Transverse colon (tissue), 4 donors: ENCODE measurements at regions not wholly inside any gene's neighbourhood (a gene's known extent, or its start where the extent isn't known, plus 50 kb on each side); places are given as distances from the start of the nearest gene placed in this dataset.
"Not testable (repeated sequence)": the region's sequence is repeated elsewhere in the genome, so short reads cannot be mapped to it uniquely, and the experiment has no call there.

Source experiments
- DNase-seq: peaks from one replicate; pipeline ENCODE4 v3.0.0-alpha.2; 2019
- H3K27ac ChIP-seq, 4 donors: fragments of 200-600 bp; sonication (generic); 2 replicates each; pipeline ENCODE4 v1.5.1; 2016 to 2018; ENCODE audit warnings: inconsistent platforms in 4 of 4
- H3K27me3 ChIP-seq: fragments of 200-600 bp; sonication (generic); 2 replicates; pipeline ENCODE4 v1.5.1; 2017; ENCODE audit warnings: inconsistent platforms
- H3K36me3 ChIP-seq, 4 donors: fragments of 200-600 bp; sonication (generic); 2 replicates each; pipeline ENCODE4 v1.5.1; 2017 to 2019; ENCODE audit warnings: inconsistent platforms in 4 of 4
- H3K4me1 ChIP-seq, 4 donors: fragments of 200-600 bp; sonication (generic); 2 replicates each; pipeline ENCODE4 v1.5.1; 2017 to 2020; ENCODE audit warnings: inconsistent platforms in 4 of 4
- H3K4me3 ChIP-seq, 4 donors: fragments of 200-600 bp; sonication (generic); 1 replicate in 1 of 4; 2 replicates in 3 of 4; pipeline versions ENCODE4 v1.5.1 to v1.6.1; 2017 to 2019; ENCODE audit warnings: inconsistent platforms in 4 of 4
- H3K9me3 ChIP-seq, 2 donors: fragments of 200-600 bp; sonication (generic); 2 replicates each; pipeline ENCODE4 v1.5.1; 2017 to 2019; ENCODE audit warnings: inconsistent platforms in 2 of 2
- CTCF ChIP-seq, 5 experiments: fragments of 200-600 bp in 3 of 5; fragments of 450-650 bp in 2 of 5; sonication (generic) in 3 of 5; IDR thresholded peaks; 1 replicate in 2 of 5; 2 replicates in 3 of 5; pipeline ENCODE4 v1.5.1; 2016 to 2017; ENCODE audit warnings: antibody characterized with exemption in 5 of 5, inconsistent platforms in 3 of 5, mild to moderate bottlenecking in 2 of 5, moderate library complexity in 1 of 5
- EP300 ChIP-seq: sonication (generic); formaldehyde crosslinking; IDR thresholded peaks from one replicate; pipeline ENCODE4 v1.6.1; 2017; ENCODE audit warnings: antibody characterized with exemption, low read depth
- POLR2A ChIP-seq: fragments of 450-650 bp; IDR thresholded peaks from one replicate; pipeline ENCODE4 v1.6.1; 2016; ENCODE audit warnings: antibody characterized with exemption, mild to moderate bottlenecking, moderate library complexity
- POLR2AphosphoS5 ChIP-seq, 3 donors: sonication (generic); formaldehyde crosslinking; IDR thresholded peaks; one replicate each; pipeline ENCODE4 v1.6.1; 2016; ENCODE audit warnings: antibody characterized with exemption in 3 of 3
- WGBS, 2 donors: methylation state at CpG; one replicate each; pipeline ENCODE4 v1.1.5; 2018; ENCODE audit warnings: low coverage in 1 of 2; 5-methylcytosine and 5-hydroxymethylcytosine counted together
- in situ Hi-C, 4 donors: fragments of 200-750 bp; cut with MboI; loops; one replicate each; pipeline versions ENCODE4 v1.15.0 to v1.15.1; 2017; ENCODE audit warnings: low sequenced_read_pairs in 3 of 4, low pct_ligation_motif_present in 1 of 4, low pct_unique_long_range_greater_than_20kb in 1 of 4
- intact Hi-C: fragments of 100-400 bp; cut with DNase I; formaldehyde crosslinking; loops from one replicate; pipeline ENCODE4 v1.15.1; 2023; ENCODE audit warnings: low total_unique reads

DNA sequence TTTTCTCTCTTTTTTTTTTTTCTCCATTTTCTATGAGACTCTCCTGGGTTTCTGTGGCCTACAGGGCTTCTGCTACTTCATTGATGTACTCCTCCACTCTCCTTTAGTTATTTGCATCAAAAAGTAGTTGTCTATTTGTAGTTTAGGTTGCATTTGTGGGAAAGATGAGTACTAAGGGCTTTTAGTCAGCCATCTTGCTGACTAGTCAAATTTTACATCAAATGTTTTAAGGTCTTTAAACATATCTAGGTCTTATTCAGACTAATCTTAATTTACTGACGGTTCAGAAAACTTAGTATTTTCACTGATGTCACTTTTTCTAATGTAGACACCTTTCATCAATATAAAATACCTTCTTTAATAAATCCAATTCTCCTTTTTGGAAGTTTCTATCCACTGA, 871.0 kb downstream of the PLOD2 start:
- in situ Hi-C loops: no loop called here
- Histone ChIP-seq H3K4me1 (no peaks in the 10 kb centered on the region), H3K36me3 (no peaks in the 10 kb centered on the region), H3K4me3 (no peak overlapping the region), H3K9me3 (no peaks in the 10 kb centered on the region), H3K27ac (no peak overlapping the region), H3K27me3 (no peaks in the 10 kb centered on the region)
- 76 to 77% methylated on average over 1 of the region's 1 CpG for WGBS, 2 donors
- no peak for TF ChIP-seq EP300
- no peak for TF ChIP-seq POLR2AphosphoS5 (IDR thresholded peaks at IDR 0.05)
- TF ChIP-seq CTCF (IDR thresholded peaks at IDR 0.05): no peak
- TF ChIP-seq POLR2A: no peak
- intact Hi-C loops: no loop called here
- DNase-seq: no peak

GRCh38 chr3:145294572-145294971, 866.4 kb downstream of the PLOD2 start:
- no peak overlapping the region for H3K27ac ChIP-seq
- in situ Hi-C loops (no loop called here), intact Hi-C loops (no loop called here)
- no peaks in the 10 kb centered on the region for H3K36me3 ChIP-seq
- no peaks in the 10 kb centered on the region for H3K9me3 ChIP-seq
- no peak overlapping the region for H3K4me3 ChIP-seq
- DNase-seq: no peak
- TF ChIP-seq EP300 (no peak), POLR2AphosphoS5 (IDR thresholded peaks at IDR 0.05) (no peak), POLR2A (no peak), CTCF (IDR thresholded peaks at IDR 0.05) (no peak)
- no peaks in the 10 kb centered on the region for H3K4me1 ChIP-seq
- 20 to 53% methylated on average over 1 of the region's 1 CpG for WGBS, 2 donors
- H3K27me3 ChIP-seq: no peaks in the 10 kb centered on the region

GRCh38 chr3:145307272-145307671, 853.7 kb downstream of the PLOD2 start:
- TF ChIP-seq POLR2AphosphoS5 (IDR thresholded peaks at IDR 0.05) (no peak), POLR2A (no peak), CTCF (IDR thresholded peaks at IDR 0.05) (no peak), EP300 (no peak)
- no peaks in the 10 kb centered on the region for H3K27me3 ChIP-seq

DNA sequence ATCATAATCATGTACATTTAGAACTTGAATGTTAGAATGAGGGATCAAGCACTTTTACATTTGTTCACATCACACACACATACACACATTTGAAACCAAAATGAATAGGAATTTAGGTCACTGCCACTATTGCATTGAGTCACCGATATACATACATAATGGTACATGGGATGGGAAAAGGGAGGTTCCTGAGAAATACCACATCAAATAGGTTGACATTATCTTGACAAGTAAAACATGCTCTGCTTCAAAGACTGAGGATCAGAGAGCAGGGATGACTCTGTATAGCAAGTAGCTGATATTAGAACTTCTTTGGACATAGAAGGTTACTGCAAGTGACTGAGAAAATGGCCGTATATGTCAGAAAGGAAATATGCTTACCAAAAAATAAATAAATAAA, 847.2 kb downstream of the PLOD2 start:
- Histone ChIP-seq H3K27me3 (no peaks in the 10 kb centered on the region), H3K27ac (no peak overlapping the region), H3K4me3 (no peak overlapping the region), H3K9me3 (peaks cover 0 to 4% of the 10 kb centered on the region in 2 donors), H3K4me1 (no peaks in the 10 kb centered on the region), H3K36me3 (no peaks in the 10 kb centered on the region)
- no peak for TF ChIP-seq POLR2AphosphoS5 (IDR thresholded peaks at IDR 0.05)
- TF ChIP-seq POLR2A: no peak
- 88 to 92% methylated on average over 2 of the region's 2 CpGs for WGBS, 2 donors
- no peak for DNase-seq
- intact Hi-C loops (no loop called here), in situ Hi-C loops (no loop called here)

More at GRCh38 chr3:145307272-145307671, 853.7 kb downstream of the PLOD2 start:
- no peaks in the 10 kb centered on the region for H3K9me3 ChIP-seq
- no peaks in the 10 kb centered on the region for H3K4me1 ChIP-seq
- in situ Hi-C loops (no loop called here), intact Hi-C loops (no loop called here)
- H3K36me3 ChIP-seq: no peaks in the 10 kb centered on the region
- no peak overlapping the region for H3K4me3 ChIP-seq
- DNase-seq: no peak
- no peak overlapping the region for H3K27ac ChIP-seq

- in situ Hi-C loops: not testable (repeated sequence)
- 63% methylated on average over 2 to 4 of the region's 4 CpGs for WGBS, 2 donors
Measured at GRCh38 chr3:145316253-145316652, 844.7 kb downstream of the PLOD2 start.

More at GRCh38 chr3:145316253-145316652, 844.7 kb downstream of the PLOD2 start:
- H3K27ac ChIP-seq, H3K36me3 ChIP-seq, H3K9me3 ChIP-seq, DNase-seq, H3K4me3 ChIP-seq, intact Hi-C loops, H3K4me1 ChIP-seq, H3K27me3 ChIP-seq: not testable (repeated sequence)
